GM12878 (cell line): ENCODE measurements at regions not wholly inside any gene's neighbourhood (a gene's known extent, or its start where the extent isn't known, plus 50 kb on each side); places are given as distances from the start of the nearest gene placed in this dataset.

Experiments used
- ATAC-seq: fragments of 200-7000 bp; cut with Tn5 transposase; 3 replicates; pipeline ENCODE4 v1.9.1; 2020; ENCODE audit warnings: mild to moderate bottlenecking, moderate library complexity
- BruUV-seq: library from RNA; stranded (reverse); fragments of 400-500 nt; replicated peaks from 2 replicates; lab custom pipeline; 2021; lab: Mats Ljungman, UMichigan
- CTCF ChIA-PET: fragments of 300-600 bp; sonication (Branson Sonifier 250); formaldehyde crosslinking; extraction: SDS; loops from one replicate; lab custom pipeline; 2021; ENCODE audit warnings: inconsistent platforms; lab: Yijun Ruan, JAX
- POLR2A ChIA-PET: fragments of 350-600 bp; formaldehyde crosslinking; extraction: SDS; loops from one replicate; lab custom pipeline; 2021; ENCODE audit warnings: inconsistent platforms; lab: Charles Lee
- RAD21 ChIA-PET: fragments of 300-600 bp; sonication (Branson Sonifier 250); formaldehyde crosslinking; loops from one replicate; lab custom pipeline; 2023; ENCODE audit warnings: antibody characterized with exemption; ENCODE audit not compliant: unreplicated experiment; lab: Charles Lee
- SMC1A ChIA-PET: fragments of 300-600 bp; sonication (Branson Sonifier 250); formaldehyde crosslinking; loops from one replicate; lab custom pipeline; 2023; ENCODE audit not compliant: unreplicated experiment, uncharacterized antibody; lab: Charles Lee
- DNase-seq: peaks from one replicate; pipeline ENCODE4 v3.0.0-alpha.2; 2011; ENCODE audit warnings: low read depth, low spot score
- FAIRE-seq: peaks from 3 replicates; lab custom pipeline; 2011; peaks lifted over from hg19 to GRCh38; lab: Jason Lieb, UNC
- H2AFZ ChIP-seq: 2 replicates; pipeline ENCODE4 v1.6.0; 2011; ENCODE audit warnings: low read depth, low read length, control low read depth; ENCODE audit not compliant: control insufficient read depth
- H3K27ac ChIP-seq: 2 replicates; pipeline ENCODE4 v1.5.1; 2011; ENCODE audit warnings: control low read depth; ENCODE audit not compliant: control insufficient read depth, insufficient read depth
- H3K27me3 ChIP-seq, 2 experiments: replicated peaks in 1 of 2; 2 replicates each; pipeline versions ENCODE4 v1.6.0 to v1.6.1; 2011; ENCODE audit warnings: low read length in 1 of 2; ENCODE audit not compliant: control insufficient read depth in 2 of 2, insufficient read depth in 2 of 2
- H3K36me3 ChIP-seq, 2 experiments: 2 replicates each; pipeline ENCODE4 v1.5.1; 2011; ENCODE audit warnings: low read length in 1 of 2; ENCODE audit not compliant: control insufficient read depth in 2 of 2, insufficient read depth in 2 of 2
- H3K4me1 ChIP-seq: 2 replicates; pipeline ENCODE4 v1.6.1; 2011; ENCODE audit warnings: mild to moderate bottlenecking, low read length, moderate library complexity, mixed read lengths; ENCODE audit not compliant: control insufficient read depth, insufficient read depth
- H3K4me2 ChIP-seq: 2 replicates; pipeline ENCODE4 v1.6.0; 2011; ENCODE audit warnings: control low read depth; ENCODE audit not compliant: control insufficient read depth, insufficient read depth
- H3K4me3 ChIP-seq: fragments of 200-600 bp; sonication (generic); 2 replicates; pipeline ENCODE4 v1.5.1; 2016
- H3K79me2 ChIP-seq: 2 replicates; pipeline ENCODE4 v1.6.0; 2011; ENCODE audit warnings: low read length; ENCODE audit not compliant: control insufficient read depth, insufficient read depth
- H3K9ac ChIP-seq: 2 replicates; pipeline ENCODE4 v1.8.0; 2011; ENCODE audit warnings: low read length, control low read depth, mixed read lengths; ENCODE audit not compliant: control insufficient read depth, insufficient read depth
- H3K9me3 ChIP-seq: replicated peaks from 3 replicates; pipeline ENCODE4 v1.5.1; 2011; ENCODE audit warnings: mild to moderate bottlenecking, low read length; ENCODE audit not compliant: control insufficient read depth, insufficient read depth
- H4K20me1 ChIP-seq: 2 replicates; pipeline ENCODE4 v1.6.0; 2011; ENCODE audit not compliant: control insufficient read depth, insufficient read depth
- CUX1 ChIP-seq: IDR thresholded peaks from 2 replicates; pipeline ENCODE4 v1.6.1; 2012; ENCODE audit warnings: improper control_type of control experiment, low read depth, low read length; ENCODE audit not compliant: insufficient replicate concordance
- HDAC6 ChIP-seq: fragments of 200-600 bp; sonication (generic); IDR thresholded peaks from one replicate; pipeline ENCODE4 v1.8.0; 2017; ENCODE audit warnings: antibody characterized with exemption; ENCODE audit not compliant: unreplicated experiment
- HDGF ChIP-seq: fragments of 450-650 bp; IDR thresholded peaks from 2 replicates; pipeline ENCODE4 v1.6.1; 2016; ENCODE audit warnings: antibody characterized with exemption
- PAX5 ChIP-seq: IDR thresholded peaks from 2 replicates; pipeline ENCODE4 v1.6.1; 2011; ENCODE audit warnings: low read depth, low read length, borderline replicate concordance
- RBBP5 ChIP-seq: fragments of 200-600 bp; sonication (generic); conservative IDR thresholded peaks from 2 replicates; pipeline ENCODE4 v1.6.1; 2016
- SPI1 ChIP-seq: IDR thresholded peaks from 2 replicates; pipeline ENCODE4 v1.6.1; 2011; ENCODE audit warnings: low read depth, mild to moderate bottlenecking, low read length, moderate library complexity, borderline replicate concordance; ENCODE audit not compliant: insufficient read depth
- ZNF24 ChIP-seq: fragments of 450-650 bp; IDR thresholded peaks from 2 replicates; pipeline ENCODE4 v1.6.1; 2017; ENCODE audit warnings: antibody characterized with exemption, mild to moderate bottlenecking
- ZNF384 ChIP-seq: IDR thresholded peaks from 2 replicates; pipeline ENCODE4 v1.6.1; 2012; ENCODE audit warnings: low read depth, mild to moderate bottlenecking, low read length, improper control_type of control experiment, borderline replicate concordance
- WGBS: methylation state at CpG from one replicate; pipeline ENCODE4 v1.1.6; 2016; ENCODE audit warnings: low lambda C conversion rate; ENCODE audit not compliant: insufficient replicate concordance, insufficient coverage; ENCODE audit errors: missing lambda C conversion rate; 5-methylcytosine and 5-hydroxymethylcytosine counted together
- in situ Hi-C: fragments of 300-500 bp; cut with MboI; formaldehyde crosslinking; loops from 9 replicates; pipeline ENCODE4 v1.14.3; 2018; ENCODE audit warnings: mixed read lengths
- intact Hi-C: fragments of 100-400 bp; cut with micrococcal nuclease; formaldehyde crosslinking; loops from one replicate; pipeline ENCODE4 v1.14.2; 2022; ENCODE audit not compliant: unreplicated experiment

GRCh38 chr12:71000255-71000654 lies 79.7 kb upstream of the PTPRR start:
- ATAC-seq (no peak), DNase-seq (no peak), FAIRE-seq (no peak)
- Histone ChIP-seq H3K4me2 (no peak overlapping the region), H2AFZ (no peak overlapping the region), H3K27me3 (no peaks in the 10 kb centered on the region), H3K9me3 (no peaks in the 10 kb centered on the region), H3K36me3 (no peaks in the 10 kb centered on the region), H3K4me1 (no peaks in the 10 kb centered on the region), H3K27ac (no peak overlapping the region), H3K9ac (no peak overlapping the region), H3K4me3 (no peak overlapping the region), H4K20me1 (no peaks in the 10 kb centered on the region), H3K79me2 (no peaks in the 10 kb centered on the region)
- TF ChIP-seq HDGF, result no peak
- TF ChIP-seq HDAC6, result no peak
- no peak for TF ChIP-seq SPI1
- no peak for TF ChIP-seq CUX1
- no peak for TF ChIP-seq ZNF24
- TF ChIP-seq ZNF384, result no peak
- no peak for TF ChIP-seq PAX5
- no peak for TF ChIP-seq RBBP5
- ChIA-PET SMC1A (no interaction called here), POLR2A (no interaction called here), RAD21 (no interaction called here), CTCF (no interaction called here)
- intact Hi-C loops (no loop called here), in situ Hi-C loops (no loop called here)
- WGBS, result 27% methylated on average over 2 of the region's 2 CpGs
- no TSS peak for BruUV-seq
